ENCODE measurements at regions not wholly inside any gene's neighbourhood (a gene's known extent, or its start where the extent isn't known, plus 50 kb on each side); places are given as distances from the start of the nearest gene placed in this dataset.

DNA sequence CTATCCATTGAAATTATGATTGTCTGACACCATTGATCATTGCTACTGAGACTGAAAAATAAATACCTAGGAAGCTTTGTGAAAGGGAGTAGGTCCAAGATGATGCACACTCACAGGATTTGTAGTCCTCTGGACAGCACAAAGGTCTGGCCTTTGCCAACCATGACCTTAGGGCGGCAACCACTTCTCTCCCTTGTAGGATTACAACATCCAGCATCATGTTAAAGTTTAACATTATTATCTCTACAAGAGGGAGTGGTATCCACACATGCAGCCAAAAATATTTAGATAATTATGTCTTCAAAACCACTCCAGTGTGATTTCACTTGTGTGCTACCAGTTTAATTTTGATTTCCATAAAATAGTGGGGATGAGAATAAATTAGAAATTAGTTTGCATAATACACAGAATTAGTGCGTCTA lies 51.1 kb upstream of the NHSL1 start:
- DNase-seq (no peak), ATAC-seq (ENCODE audit: low read depth in 2 of 2) (no peak)
- H3K4me3 Mint-ChIP-seq: no peak overlapping the region
- no peak overlapping the region for H3K27ac Mint-ChIP-seq
- H3K4me1 Mint-ChIP-seq: peaks cover 5 to 6% (median 5%) of the 10 kb centered on the region in 3 donors
- H3K36me3 Mint-ChIP-seq: no peaks in the 10 kb centered on the region
- H3K9me3 Mint-ChIP-seq: no peaks in the 10 kb centered on the region
- peaks cover 0 to 18% (median 10%) of the 10 kb centered on the region in 3 donors for H3K27me3 Mint-ChIP-seq

DNA sequence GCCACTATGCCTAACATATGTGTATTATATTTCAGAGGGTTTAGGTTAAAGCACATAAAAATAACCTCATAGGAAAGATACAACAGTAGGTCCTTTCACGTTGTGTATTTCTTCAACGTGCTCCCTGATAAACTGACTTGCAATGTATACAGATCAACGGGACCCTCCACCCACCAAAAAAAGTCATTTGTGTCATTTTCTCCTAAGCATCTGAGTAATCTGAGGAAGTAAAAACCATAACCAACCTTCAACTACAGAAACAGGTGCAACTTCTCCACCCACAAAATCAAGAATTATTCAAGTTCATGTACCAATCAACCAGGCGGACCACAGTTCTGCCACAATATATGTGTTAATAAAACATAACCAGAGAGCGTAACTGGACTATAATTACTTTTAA lies 54.9 kb upstream of the NHSL1 start:
- Mint-ChIP-seq H3K27ac (peak overlapping the region in 3 of 6 donors; percentile 4 to 16 (median 8)), H3K27me3 (peaks cover 0 to 6% (median 0%) of the 10 kb centered on the region in 3 donors), H3K4me3 (no peak overlapping the region), H3K9me3 (no peaks in the 10 kb centered on the region), H3K4me1 (peaks cover 5 to 7% (median 5%) of the 10 kb centered on the region in 3 donors), H3K36me3 (no peaks in the 10 kb centered on the region)
- DNase-seq (no peak), ATAC-seq (ENCODE audit: low read depth in 2 of 2) (no peak)

DNA sequence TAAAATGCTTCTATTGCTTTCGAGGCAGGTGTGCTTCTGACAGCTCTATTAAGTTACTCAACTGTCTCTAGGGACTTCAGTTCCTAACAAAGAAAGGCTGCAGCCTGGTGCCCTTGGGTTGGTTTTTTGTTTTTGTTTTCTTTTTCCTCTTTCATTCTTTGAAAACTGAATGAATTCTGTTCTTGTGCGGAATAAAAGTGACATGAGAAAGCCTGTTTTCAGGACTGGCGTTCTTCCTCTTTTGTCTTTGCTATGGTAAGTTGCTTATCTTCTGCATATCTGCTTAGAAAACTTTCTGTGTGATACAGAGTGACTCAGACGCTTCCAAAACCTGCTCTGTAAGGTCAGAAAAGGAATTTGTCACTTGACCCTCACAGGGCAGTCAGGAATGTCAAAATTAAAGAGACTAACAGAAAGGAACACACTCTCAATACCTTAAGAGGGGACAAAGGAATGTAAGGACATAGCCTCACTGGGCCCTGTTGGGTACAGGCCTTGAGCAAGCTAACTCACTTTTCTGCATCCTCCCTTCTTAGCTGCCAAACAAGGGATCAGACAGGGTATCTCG lies 56.2 kb upstream of the NHSL1 start:
- H3K27me3 Mint-ChIP-seq: peaks cover 0 to 6% (median 0%) of the 10 kb centered on the region in 3 donors
- peak overlapping the region in 1 of 6 donors; percentile 31 for H3K27ac Mint-ChIP-seq
- DNase-seq: no peak
- H3K4me3 Mint-ChIP-seq: no peak overlapping the region
- H3K9me3 Mint-ChIP-seq: no peaks in the 10 kb centered on the region
- no peaks in the 10 kb centered on the region for H3K36me3 Mint-ChIP-seq
- no peak for ATAC-seq (ENCODE audit: low read depth in 2 of 2)
- peaks cover 5 to 7% (median 5%) of the 10 kb centered on the region in 3 donors for H3K4me1 Mint-ChIP-seq

DNA sequence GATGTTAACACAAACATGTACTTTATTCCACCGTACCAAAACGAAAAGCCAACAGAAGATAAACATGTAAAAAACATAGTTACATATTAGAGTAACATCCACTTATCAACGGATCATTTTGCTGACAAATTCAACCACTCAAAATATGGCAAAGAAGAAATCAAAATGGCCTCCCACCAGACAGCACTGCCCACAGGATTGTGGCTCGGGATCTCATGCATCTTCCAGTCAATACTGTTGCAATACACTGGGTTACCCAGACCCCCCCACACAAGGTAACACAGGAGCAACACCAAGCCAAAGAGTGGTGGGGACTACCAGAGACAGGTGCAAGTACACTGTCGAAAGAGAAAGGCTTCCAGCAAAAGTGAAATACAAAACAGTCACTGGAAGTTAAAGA lies 57.9 kb upstream of the NHSL1 start:
- H3K27me3 Mint-ChIP-seq: peaks cover 0 to 6% (median 0%) of the 10 kb centered on the region in 3 donors
- DNase-seq (no peak), ATAC-seq (ENCODE audit: low read depth in 2 of 2) (no peak)
- H3K4me3 Mint-ChIP-seq: no peak overlapping the region
- no peak overlapping the region for H3K27ac Mint-ChIP-seq
- H3K9me3 Mint-ChIP-seq: no peaks in the 10 kb centered on the region
- peaks cover 5 to 7% (median 5%) of the 10 kb centered on the region in 3 donors for H3K4me1 Mint-ChIP-seq
- H3K36me3 Mint-ChIP-seq: no peaks in the 10 kb centered on the region

DNA sequence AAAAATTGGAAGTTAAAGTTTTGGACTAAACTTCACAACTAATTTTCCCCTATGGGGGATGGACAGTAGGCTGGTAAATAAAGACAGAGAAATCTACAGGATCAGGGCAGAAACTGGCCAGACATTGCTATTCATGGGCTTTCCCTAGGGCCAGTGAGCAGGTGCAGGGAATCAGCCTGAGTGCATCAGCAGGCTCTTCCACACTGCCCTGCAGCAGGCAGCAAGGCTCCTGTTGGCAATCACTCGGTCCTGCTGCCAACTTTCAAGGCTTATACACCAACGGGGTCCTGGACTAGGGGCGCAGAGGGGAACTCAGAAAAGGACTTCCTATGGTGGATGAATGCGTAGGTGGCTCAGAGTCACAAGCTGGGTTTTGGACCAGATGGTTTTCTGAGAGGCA lies 59.8 kb upstream of the NHSL1 start:
- no peaks in the 10 kb centered on the region for H3K36me3 Mint-ChIP-seq
- ATAC-seq (ENCODE audit: low read depth in 2 of 2) (no peak), DNase-seq (no peak)
- H3K4me3 Mint-ChIP-seq: no peak overlapping the region
- H3K9me3 Mint-ChIP-seq: peaks cover 0 to 2% (median 0%) of the 10 kb centered on the region in 7 donors
- H3K27me3 Mint-ChIP-seq: no peaks in the 10 kb centered on the region
- peaks cover 5 to 7% (median 5%) of the 10 kb centered on the region in 3 donors for H3K4me1 Mint-ChIP-seq
- H3K27ac Mint-ChIP-seq: peak overlapping the region in 1 of 6 donors; percentile 2

DNA sequence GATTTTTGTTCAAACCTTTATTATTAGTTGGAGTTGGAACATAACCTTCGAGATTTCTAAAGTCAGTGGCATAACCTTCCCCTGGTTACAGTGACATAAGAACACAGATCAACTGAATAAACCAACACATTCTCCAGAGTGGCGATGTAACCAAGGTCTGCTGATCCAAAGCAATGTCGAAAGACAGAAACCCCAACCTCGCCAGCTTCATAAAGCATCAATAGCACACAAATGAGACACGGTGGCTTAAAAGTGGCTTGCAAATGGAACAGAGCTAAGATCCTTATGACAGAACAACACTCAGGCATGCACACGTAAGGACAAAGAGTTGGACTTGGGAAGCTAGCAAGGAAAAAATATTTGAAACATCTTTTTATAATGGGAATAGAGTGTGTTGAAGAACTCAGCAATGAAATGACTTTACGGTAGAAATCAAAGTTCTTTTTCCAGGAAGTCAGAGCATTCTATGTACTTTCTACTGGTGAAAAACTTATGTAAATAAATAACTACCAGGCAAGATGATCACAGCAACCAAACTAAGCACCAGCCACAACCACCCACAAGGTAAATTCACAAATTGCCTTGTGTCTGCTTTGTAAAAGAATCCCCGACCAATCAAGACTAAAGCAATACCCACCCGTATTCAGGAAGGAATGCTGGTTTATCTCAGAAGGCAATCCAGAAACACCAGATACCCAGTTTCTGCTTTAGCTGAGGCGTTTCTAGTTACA lies 61.0 kb upstream of the NHSL1 start:
- H3K27ac Mint-ChIP-seq: no peak overlapping the region
- no peaks in the 10 kb centered on the region for H3K36me3 Mint-ChIP-seq
- peaks cover 0 to 2% (median 0%) of the 10 kb centered on the region in 7 donors for H3K9me3 Mint-ChIP-seq
- no peak for ATAC-seq (ENCODE audit: low read depth in 2 of 2)
- peaks cover 0 to 1% (median 0%) of the 10 kb centered on the region in 3 donors for H3K4me1 Mint-ChIP-seq
- no peak overlapping the region for H3K4me3 Mint-ChIP-seq
- DNase-seq: no peak
- no peaks in the 10 kb centered on the region for H3K27me3 Mint-ChIP-seq

DNA sequence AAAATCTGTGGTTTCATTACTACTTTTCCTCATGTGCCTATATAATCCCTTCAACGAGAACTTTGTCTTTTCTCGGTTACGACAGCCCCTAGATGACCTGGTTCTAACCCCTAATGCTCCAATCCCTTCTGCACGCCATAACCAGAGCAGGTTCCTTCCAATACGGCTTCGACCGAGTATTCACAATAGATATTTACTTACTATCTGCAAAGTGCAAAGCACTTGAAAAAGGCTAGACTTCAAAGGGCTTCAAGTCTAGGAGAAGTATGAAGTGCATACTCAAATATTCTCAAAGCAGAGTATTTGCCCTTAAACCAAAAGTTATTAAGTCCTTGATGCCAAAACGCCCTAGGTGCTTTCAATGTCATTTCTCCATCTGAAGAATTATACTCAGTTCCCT lies 63.4 kb upstream of the NHSL1 start:
- DNase-seq (no peak), ATAC-seq (ENCODE audit: low read depth in 2 of 2) (no peak)
- H3K4me1 Mint-ChIP-seq: no peaks in the 10 kb centered on the region
- H3K9me3 Mint-ChIP-seq: peaks cover 0 to 2% (median 0%) of the 10 kb centered on the region in 7 donors
- no peaks in the 10 kb centered on the region for H3K27me3 Mint-ChIP-seq
- H3K4me3 Mint-ChIP-seq: no peak overlapping the region
- H3K36me3 Mint-ChIP-seq: no peaks in the 10 kb centered on the region
- no peak overlapping the region for H3K27ac Mint-ChIP-seq

DNA sequence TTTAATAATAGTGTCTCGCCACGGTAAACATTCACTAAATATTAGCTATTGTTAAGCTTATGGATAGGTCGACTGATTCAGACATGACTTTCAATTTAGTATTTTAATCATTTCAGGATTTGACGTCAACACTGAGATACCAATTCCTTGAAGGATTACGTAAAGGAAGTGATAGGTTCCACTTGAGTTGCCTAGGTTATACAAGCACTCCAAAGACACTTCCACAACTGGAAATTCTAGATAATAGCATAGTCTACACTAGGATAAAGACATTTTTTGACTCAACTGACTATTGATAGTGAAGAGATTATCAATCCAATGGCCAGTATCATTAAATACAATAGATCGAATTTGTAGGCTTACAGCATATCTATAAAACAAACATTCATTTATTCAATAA lies 63.9 kb upstream of the NHSL1 start:
- peaks cover 0 to 2% (median 0%) of the 10 kb centered on the region in 7 donors for H3K9me3 Mint-ChIP-seq
- no peaks in the 10 kb centered on the region for H3K36me3 Mint-ChIP-seq
- H3K27me3 Mint-ChIP-seq: no peaks in the 10 kb centered on the region
- ATAC-seq (ENCODE audit: low read depth in 2 of 2) (no peak), DNase-seq (no peak)
- no peaks in the 10 kb centered on the region for H3K4me1 Mint-ChIP-seq
- no peak overlapping the region for H3K4me3 Mint-ChIP-seq
- no peak overlapping the region for H3K27ac Mint-ChIP-seq

DNA sequence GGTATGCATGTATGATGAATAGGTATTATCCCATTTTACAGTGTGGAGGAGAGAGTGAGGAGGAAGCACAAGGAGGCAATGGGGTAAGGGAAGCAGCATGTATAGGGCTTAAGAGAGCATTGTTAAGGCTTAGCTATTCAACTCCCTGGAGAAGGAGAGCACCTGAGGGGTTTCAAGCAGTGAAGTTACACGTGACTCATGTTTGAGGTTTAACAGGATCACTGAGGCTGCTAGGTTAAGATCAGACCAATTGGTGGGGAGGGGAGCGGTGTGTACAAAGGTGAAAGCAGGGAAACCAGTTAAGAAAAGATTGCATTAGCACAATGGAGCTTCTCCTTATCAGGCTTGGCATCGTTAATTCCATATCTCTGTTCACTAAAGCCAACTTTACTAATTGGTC lies 64.4 kb upstream of the NHSL1 start:
- ATAC-seq (ENCODE audit: low read depth in 2 of 2) (no peak), DNase-seq (no peak)
- H3K27me3 Mint-ChIP-seq: no peaks in the 10 kb centered on the region
- no peaks in the 10 kb centered on the region for H3K4me1 Mint-ChIP-seq
- H3K9me3 Mint-ChIP-seq: peaks cover 0 to 2% (median 0%) of the 10 kb centered on the region in 7 donors
- H3K36me3 Mint-ChIP-seq: no peaks in the 10 kb centered on the region
- no peak overlapping the region for H3K4me3 Mint-ChIP-seq
- peak overlapping the region in 1 of 6 donors; percentile 4 for H3K27ac Mint-ChIP-seq

DNA sequence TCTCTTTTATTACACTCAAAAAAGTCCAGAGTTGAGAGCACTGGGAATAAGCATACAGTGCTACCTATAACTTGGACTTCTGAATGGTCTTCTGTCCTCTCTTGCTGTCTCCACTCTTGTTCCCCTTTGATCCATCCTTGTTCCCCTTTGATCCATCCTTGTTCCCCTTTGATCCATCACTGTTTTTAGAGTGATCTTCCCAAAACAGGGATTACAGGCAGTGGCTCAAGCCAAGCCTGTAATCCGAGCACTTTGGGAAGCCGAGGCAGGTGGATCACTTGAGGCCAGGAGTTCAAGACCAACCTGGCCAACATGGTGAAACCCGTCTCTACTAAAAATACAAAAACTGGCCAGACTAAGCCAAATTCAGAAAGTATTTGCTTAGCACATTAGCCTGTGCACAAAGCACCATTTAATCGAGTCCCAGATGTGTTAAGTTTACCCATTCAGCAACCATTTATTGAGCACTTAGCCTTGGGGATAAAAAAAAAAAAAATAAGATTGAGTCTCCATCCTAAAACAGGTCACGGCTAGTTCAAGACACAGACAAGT lies 65.0 kb upstream of the NHSL1 start:
- no peak overlapping the region for H3K27ac Mint-ChIP-seq
- no peaks in the 10 kb centered on the region for H3K4me1 Mint-ChIP-seq
- no peak for ATAC-seq (ENCODE audit: low read depth in 2 of 2)
- H3K27me3 Mint-ChIP-seq: no peaks in the 10 kb centered on the region
- peaks cover 0 to 2% (median 0%) of the 10 kb centered on the region in 7 donors for H3K9me3 Mint-ChIP-seq
- H3K4me3 Mint-ChIP-seq: no peak overlapping the region
- no peaks in the 10 kb centered on the region for H3K36me3 Mint-ChIP-seq
- DNase-seq: no peak

DNA sequence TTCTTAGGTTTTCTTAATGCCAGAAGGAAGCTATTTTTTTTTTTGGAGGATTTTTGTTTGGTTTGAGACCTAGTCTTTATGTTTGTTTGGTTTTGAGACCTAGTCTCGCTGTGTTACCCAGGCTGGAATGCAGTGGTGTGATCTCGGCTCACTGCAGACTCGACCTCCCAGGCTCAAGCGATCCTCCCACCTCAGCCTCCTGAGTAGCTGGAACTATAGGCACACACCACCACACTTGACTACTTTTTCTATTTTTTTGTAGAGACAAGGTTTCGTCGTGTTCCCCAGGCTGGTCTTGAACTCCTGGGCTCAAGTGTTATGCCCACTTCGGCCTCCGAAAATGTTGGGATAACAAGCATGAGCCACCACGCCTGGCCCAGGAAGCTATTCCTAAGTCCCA lies 67.8 kb upstream of the NHSL1 start:
- Mint-ChIP-seq H3K9me3 (peaks cover 0 to 2% (median 0%) of the 10 kb centered on the region in 7 donors), H3K4me1 (no peaks in the 10 kb centered on the region), H3K4me3 (no peak overlapping the region), H3K27me3 (no peaks in the 10 kb centered on the region), H3K27ac (no peak overlapping the region), H3K36me3 (no peaks in the 10 kb centered on the region)
- DNase-seq (no peak), ATAC-seq (ENCODE audit: low read depth in 2 of 2) (no peak)

DNA sequence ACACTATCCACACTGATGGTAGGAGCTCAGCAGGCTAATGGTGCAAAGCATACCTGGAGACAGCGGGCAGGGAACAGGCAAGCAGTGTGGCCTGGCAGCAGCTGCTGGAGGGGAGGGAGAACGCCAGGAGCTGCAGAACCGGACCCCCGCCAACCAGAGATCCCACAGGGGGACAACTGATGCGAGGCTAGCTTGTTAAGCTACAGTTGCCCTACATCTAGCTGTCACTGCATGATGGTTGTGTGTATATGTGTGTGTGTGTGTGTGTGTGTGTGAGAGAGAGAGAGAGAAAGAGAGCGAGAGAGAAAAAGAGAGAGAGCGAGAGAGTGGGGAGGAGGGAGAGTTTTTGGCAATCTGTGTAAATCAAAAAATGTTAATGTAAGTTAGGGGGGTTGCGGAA lies 69.7 kb upstream of the NHSL1 start:
- H3K9me3 Mint-ChIP-seq: no peaks in the 10 kb centered on the region
- H3K4me3 Mint-ChIP-seq: no peak overlapping the region
- no peaks in the 10 kb centered on the region for H3K27me3 Mint-ChIP-seq
- DNase-seq: no peak
- no peak for ATAC-seq (ENCODE audit: low read depth in 2 of 2)
- no peaks in the 10 kb centered on the region for H3K36me3 Mint-ChIP-seq
- no peaks in the 10 kb centered on the region for H3K4me1 Mint-ChIP-seq
- H3K27ac Mint-ChIP-seq: no peak overlapping the region

DNA sequence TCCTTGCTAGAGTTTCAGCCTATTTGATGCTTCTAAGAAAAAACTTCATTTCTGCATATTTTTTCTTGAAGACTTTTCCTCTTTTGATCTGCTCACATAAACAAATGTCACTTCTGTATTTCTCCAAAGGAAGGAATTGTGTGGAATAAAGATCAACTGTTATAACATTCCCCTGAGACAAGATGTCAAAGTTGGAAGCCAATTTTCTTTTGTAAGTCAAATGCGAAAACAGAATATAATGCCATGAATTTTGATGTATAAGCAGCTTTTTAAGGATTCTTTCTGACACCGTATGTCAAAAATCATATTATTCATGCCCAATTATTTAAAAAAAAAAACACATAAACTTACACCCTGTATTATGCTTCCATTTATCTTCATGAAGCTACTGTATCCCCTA lies 70.3 kb upstream of the NHSL1 start:
- no peak overlapping the region for H3K4me3 Mint-ChIP-seq

More for the DNA sequence above, 70.3 kb upstream of the NHSL1 start:
- H3K27ac Mint-ChIP-seq: no peak overlapping the region
- no peaks in the 10 kb centered on the region for H3K36me3 Mint-ChIP-seq
- H3K4me1 Mint-ChIP-seq: no peaks in the 10 kb centered on the region
- no peak for DNase-seq
- no peaks in the 10 kb centered on the region for H3K27me3 Mint-ChIP-seq
- ATAC-seq (ENCODE audit: low read depth in 2 of 2): no peak
- H3K9me3 Mint-ChIP-seq: no peaks in the 10 kb centered on the region

Data from naive B cell (primary cell).